Esophagus muscularis mucosa (tissue), 3 donors: ENCODE measurements at regions not wholly inside any gene's neighbourhood (a gene's known extent, or its start where the extent isn't known, plus 50 kb on each side); places are given as distances from the start of the nearest gene placed in this dataset.

Source experiments
- CTCF ChIP-seq, 3 experiments: fragments of 200-600 bp in 2 of 3; fragments of 450-650 bp in 1 of 3; sonication (generic) in 2 of 3; IDR thresholded peaks; one replicate each; pipeline ENCODE4 v1.5.1; 2017 to 2019; ENCODE audit warnings: antibody characterized with exemption in 3 of 3, mild to moderate bottlenecking in 2 of 3, moderate library complexity in 1 of 3
- POLR2A ChIP-seq: fragments of 450-650 bp; IDR thresholded peaks from one replicate; pipeline ENCODE4 v1.6.1; 2017; ENCODE audit warnings: antibody characterized with exemption, moderate library complexity, mild to moderate bottlenecking, low read depth

GRCh38 chr2:123103902-123104301, 921.2 kb upstream of the CNTNAP5 start:
- TF ChIP-seq POLR2A: no peak
- TF ChIP-seq CTCF (IDR thresholded peaks at IDR 0.05): no peak
